Neuron (in vitro differentiated cells): ENCODE measurements at regions not wholly inside any gene's neighbourhood (a gene's known extent, or its start where the extent isn't known, plus 50 kb on each side); places are given as distances from the start of the nearest gene placed in this dataset.

Experiments used
- H2AFZ ChIP-seq: one replicate; pipeline ENCODE4 v1.6.1; 2013; ENCODE audit warnings: low read depth, mild to moderate bottlenecking, inconsistent platforms, low read length, moderate library complexity
- H3K27me3 ChIP-seq: one replicate; pipeline ENCODE4 v1.6.1; 2013; ENCODE audit warnings: low read length; ENCODE audit not compliant: insufficient read depth
- H3K36me3 ChIP-seq: one replicate; pipeline ENCODE4 v1.6.1; 2013; ENCODE audit warnings: low read length; ENCODE audit not compliant: insufficient read depth
- H3K4me1 ChIP-seq: one replicate; pipeline ENCODE4 v1.6.1; 2013; ENCODE audit warnings: low read length; ENCODE audit not compliant: insufficient read depth
- H3K4me3 ChIP-seq: 2 replicates; pipeline ENCODE4 v1.5.1; 2013; ENCODE audit warnings: mild to moderate bottlenecking, low read length, moderate library complexity
- H3K9me3 ChIP-seq: one replicate; pipeline ENCODE4 v1.6.1; 2013; ENCODE audit warnings: low read length

DNA sequence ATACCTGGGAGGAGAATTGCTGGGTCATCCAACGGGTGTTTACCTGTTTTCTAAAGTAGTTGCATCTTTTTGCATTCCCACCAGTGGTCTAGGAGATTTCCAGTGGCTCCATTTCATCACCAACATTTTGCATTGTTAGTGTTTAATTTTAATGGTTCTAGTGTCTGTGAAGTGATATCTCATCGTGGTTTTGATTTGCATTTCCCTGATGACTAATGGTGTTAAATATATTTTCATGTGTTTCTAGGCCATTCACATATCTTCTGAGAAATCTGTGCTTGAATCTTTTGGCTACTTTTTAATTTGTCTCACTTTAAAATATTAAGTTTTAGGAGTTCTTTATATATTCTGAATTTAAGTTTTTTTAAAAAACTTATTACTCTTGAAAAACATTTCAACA lies 439.6 kb downstream of the TMEM135 start:
- H3K9me3 ChIP-seq, result no peaks in the 10 kb centered on the region
- H3K4me1 ChIP-seq, result peaks cover 3% of the 10 kb centered on the region
- no peak overlapping the region for H2AFZ ChIP-seq
- H3K36me3 ChIP-seq, result no peaks in the 10 kb centered on the region
- H3K4me3 ChIP-seq, result no peak overlapping the region
- no peaks in the 10 kb centered on the region for H3K27me3 ChIP-seq

DNA sequence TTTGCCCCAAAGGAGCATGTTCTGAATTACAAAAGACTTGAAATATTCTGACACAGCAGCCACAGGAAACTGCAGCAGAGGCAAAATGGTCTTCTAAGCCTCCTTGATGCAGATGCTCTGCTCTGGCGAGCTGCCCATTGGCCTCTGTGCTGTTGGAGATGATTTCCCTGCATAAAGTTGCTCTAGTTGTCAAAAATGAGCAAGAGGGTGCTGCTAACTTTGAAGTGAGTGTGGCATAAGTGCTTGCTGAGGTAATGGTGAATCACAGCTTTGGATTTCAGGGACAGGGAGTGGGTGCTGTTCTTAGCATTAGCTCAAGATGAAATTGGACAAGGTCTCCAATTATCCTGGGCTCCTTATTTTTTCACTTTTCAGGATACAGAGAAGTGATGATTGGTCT lies 435.4 kb downstream of the TMEM135 start:
- H3K36me3 ChIP-seq, result no peaks in the 10 kb centered on the region
- no peaks in the 10 kb centered on the region for H3K27me3 ChIP-seq
- no peaks in the 10 kb centered on the region for H3K9me3 ChIP-seq
- peaks cover 3% of the 10 kb centered on the region for H3K4me1 ChIP-seq
- no peak overlapping the region for H3K4me3 ChIP-seq
- H2AFZ ChIP-seq, result no peak overlapping the region

DNA sequence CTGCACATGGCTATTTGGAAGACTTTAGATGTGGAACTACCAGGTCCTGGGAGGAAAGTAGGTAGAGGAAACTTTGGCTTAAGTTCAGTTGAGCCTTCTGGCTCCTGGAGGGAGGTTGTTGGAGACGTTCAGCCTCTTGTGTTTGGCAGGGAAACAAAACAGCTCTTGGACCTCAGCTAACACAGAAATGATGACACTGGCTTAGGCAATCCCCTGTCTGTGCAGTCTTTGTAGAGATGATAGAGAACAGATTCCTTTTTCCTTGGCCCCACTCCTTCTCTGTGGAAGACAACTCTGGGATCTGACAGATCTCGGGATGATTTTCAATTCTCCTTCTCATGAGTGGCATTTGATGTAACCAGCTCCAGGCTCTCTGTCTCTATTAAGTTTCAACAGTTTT lies 428.5 kb downstream of the TMEM135 start:
- Histone ChIP-seq H2AFZ (no peak overlapping the region), H3K4me3 (no peak overlapping the region), H3K9me3 (no peaks in the 10 kb centered on the region), H3K27me3 (no peaks in the 10 kb centered on the region), H3K36me3 (no peaks in the 10 kb centered on the region), H3K4me1 (no peaks in the 10 kb centered on the region)

DNA sequence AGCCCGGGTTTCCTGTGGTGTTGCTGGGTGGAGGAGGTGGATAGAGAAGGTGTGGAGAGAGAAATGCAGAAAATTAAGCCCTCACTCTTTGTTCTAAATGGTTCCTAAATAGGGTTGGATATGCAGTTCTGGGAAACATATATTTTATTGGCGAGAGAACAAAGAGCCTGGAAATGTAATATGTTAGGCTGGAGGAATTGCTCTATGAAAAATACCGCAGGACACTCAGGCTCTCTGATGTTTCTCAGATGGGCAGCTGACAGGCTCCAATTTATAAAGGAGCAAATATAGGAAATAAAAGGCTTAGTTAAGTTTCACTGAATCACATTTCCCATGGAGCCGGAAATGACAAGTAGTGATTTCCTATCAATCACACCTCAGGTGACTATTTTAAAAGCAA lies 428.0 kb downstream of the TMEM135 start:
- Histone ChIP-seq H3K9me3 (no peaks in the 10 kb centered on the region), H2AFZ (no peak overlapping the region), H3K27me3 (no peaks in the 10 kb centered on the region), H3K4me3 (no peak overlapping the region), H3K4me1 (no peaks in the 10 kb centered on the region), H3K36me3 (no peaks in the 10 kb centered on the region)

DNA sequence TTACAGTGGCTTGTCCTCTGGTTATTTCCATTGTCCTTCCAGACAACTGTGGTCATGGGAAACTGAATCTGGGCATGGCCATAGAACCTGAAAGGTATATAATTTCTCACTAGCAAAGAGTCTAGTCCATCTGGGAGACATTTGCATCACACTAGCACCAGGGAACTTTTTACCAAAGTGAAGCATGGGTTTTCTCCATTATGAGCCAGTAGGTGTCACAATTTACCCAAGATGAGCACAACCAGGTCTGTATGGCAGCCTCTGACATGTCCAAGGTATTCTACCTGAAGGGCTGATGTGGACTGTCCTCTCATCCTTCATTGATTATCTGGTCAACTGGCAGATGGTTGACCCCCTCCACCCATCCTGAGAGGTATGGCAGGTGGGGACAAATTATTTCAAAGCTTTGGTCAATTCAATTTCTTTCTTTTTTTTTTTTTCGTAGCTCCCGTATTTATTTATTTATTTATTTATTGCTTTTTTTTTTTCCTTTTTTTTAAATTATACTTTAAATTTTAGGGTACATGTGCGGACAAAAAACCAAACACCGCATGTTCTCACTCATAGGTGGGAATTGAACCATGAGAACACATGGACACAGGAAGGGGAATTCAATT lies 425.9 kb downstream of the TMEM135 start:
- Histone ChIP-seq H3K27me3 (no peaks in the 10 kb centered on the region), H3K4me1 (no peaks in the 10 kb centered on the region), H3K9me3 (no peaks in the 10 kb centered on the region), H2AFZ (no peak overlapping the region), H3K36me3 (no peaks in the 10 kb centered on the region), H3K4me3 (no peak overlapping the region)

DNA sequence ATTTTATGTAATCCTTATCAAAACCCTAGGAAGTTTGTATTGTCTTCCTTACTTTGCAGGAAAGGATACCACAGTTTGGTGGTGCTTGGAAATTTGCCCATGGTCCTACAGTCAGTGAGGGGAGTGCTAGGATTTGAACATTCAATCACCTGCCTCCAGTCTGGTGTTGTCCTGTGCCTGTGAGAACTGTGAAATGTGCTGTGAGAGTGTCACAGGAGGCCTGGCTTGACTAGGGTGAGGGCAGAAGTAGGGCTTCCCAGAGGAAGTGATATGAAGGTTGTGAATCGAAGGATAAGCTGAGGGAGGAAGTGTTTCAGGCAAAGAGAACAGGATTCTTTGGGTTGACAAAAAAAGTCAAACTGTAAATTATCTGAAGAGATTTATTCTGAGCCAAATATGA lies 424.4 kb downstream of the TMEM135 start:
- H3K4me3 ChIP-seq, result no peak overlapping the region
- no peaks in the 10 kb centered on the region for H3K9me3 ChIP-seq
- no peak overlapping the region for H2AFZ ChIP-seq
- H3K27me3 ChIP-seq, result no peaks in the 10 kb centered on the region
- H3K4me1 ChIP-seq, result no peaks in the 10 kb centered on the region
- no peaks in the 10 kb centered on the region for H3K36me3 ChIP-seq

DNA sequence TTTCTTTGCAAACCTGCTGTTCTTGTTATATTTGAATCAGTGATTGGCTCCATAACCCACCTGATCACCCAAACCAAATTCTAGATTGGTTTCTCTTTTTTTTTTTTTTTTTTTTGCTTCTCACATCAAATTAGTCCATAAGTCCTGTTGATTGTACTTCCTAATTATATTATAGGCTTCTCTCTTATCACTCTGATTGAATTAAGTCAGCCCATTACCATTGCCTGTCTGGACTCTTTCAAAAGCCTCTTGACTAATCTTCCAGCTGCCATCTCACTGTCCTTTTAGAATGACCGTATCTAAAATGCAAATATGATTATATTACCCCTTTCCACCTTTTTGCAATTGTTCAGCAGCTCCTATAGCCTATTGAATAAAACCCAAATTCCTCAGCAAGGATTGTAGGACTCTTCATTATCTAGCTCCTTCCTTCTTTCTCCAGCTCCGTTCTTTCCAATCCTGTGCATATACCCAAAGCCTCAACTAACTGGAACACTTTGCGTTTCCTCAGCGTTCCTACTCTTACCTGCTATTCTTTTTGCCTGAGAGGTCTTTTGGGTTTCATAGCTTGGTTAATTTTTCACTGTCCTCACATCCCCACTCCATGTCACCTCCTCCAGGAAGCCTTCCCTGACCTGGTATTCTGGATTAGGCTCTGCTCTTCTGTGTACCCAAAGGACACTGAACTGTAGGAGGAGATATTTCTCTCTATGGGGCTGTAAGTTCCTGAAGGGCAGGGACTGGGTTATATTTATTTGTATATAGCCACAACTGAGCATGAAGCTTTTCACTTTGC lies 423.3 kb downstream of the TMEM135 start:
- H3K27me3 ChIP-seq, result no peaks in the 10 kb centered on the region
- no peak overlapping the region for H3K4me3 ChIP-seq
- no peak overlapping the region for H2AFZ ChIP-seq
- no peaks in the 10 kb centered on the region for H3K4me1 ChIP-seq
- no peaks in the 10 kb centered on the region for H3K9me3 ChIP-seq
- H3K36me3 ChIP-seq, result no peaks in the 10 kb centered on the region

DNA sequence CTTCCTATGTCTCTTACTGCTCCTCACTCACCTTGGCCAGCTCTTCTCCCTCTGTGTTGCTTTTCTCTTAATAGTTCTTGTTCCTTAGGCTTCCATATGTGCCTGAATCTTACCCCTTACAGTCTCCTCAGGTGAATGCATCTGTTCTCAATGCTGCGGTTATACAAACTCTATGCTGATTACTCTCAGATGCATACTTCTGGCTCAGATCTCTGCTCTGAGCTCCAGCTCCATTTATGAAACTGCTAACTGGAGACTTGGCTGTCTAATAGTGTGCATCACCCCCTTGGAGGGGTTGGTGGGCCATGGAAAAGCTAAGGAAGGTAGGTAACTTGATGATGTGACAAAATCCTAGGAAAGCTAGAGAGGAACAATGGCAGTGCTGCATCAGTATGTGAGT lies 422.5 kb downstream of the TMEM135 start:
- no peak overlapping the region for H2AFZ ChIP-seq
- no peaks in the 10 kb centered on the region for H3K27me3 ChIP-seq
- no peaks in the 10 kb centered on the region for H3K4me1 ChIP-seq
- H3K9me3 ChIP-seq, result no peaks in the 10 kb centered on the region
- no peak overlapping the region for H3K4me3 ChIP-seq
- no peaks in the 10 kb centered on the region for H3K36me3 ChIP-seq

DNA sequence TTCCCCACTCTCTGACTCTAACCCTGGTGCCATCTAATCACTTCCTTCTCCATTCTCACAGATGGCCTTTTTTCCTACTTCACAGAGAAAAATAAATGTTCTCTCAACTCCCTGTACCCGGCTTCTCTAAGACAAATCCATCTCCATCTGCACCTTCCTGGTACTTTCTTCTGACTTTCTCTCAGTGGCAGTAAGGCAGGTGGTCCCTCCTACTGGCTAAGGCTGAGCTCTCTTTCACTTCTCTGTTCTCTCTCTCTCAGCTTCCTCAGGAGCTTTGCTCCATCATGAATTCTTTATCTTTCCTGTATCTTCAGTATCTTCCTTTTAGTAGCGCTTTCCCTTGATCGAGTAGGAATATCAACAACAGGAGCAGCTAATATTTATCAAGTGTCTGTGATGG lies 421.6 kb downstream of the TMEM135 start:
- Histone ChIP-seq H3K9me3 (no peaks in the 10 kb centered on the region), H3K4me3 (no peak overlapping the region)

DNA sequence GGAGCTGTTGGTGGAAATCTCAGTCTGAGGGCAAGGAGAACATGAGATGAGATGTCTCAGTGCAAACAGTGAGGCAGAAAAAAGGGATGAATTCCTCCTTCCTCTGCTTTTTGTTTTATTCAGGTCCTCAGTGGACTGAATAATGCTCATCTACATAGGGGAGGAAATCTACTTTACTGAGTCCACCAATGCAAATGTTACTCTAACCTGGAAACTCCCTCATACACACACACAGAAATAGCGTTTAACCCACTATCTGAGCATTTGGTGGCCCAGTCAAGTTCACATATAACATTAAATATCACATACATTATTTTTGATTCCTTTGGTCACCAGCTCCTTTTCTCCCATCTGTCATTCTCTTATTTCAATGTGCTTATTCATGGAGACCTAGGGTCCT lies 418.8 kb downstream of the TMEM135 start:
- no peak overlapping the region for H2AFZ ChIP-seq
- no peaks in the 10 kb centered on the region for H3K36me3 ChIP-seq
- H3K4me1 ChIP-seq, result no peaks in the 10 kb centered on the region
- no peak overlapping the region for H3K4me3 ChIP-seq
- no peaks in the 10 kb centered on the region for H3K27me3 ChIP-seq
- no peaks in the 10 kb centered on the region for H3K9me3 ChIP-seq

More for the DNA sequence above, 421.6 kb downstream of the TMEM135 start:
- no peaks in the 10 kb centered on the region for H3K36me3 ChIP-seq
- H3K27me3 ChIP-seq, result no peaks in the 10 kb centered on the region
- no peak overlapping the region for H2AFZ ChIP-seq
- H3K4me1 ChIP-seq, result no peaks in the 10 kb centered on the region

DNA sequence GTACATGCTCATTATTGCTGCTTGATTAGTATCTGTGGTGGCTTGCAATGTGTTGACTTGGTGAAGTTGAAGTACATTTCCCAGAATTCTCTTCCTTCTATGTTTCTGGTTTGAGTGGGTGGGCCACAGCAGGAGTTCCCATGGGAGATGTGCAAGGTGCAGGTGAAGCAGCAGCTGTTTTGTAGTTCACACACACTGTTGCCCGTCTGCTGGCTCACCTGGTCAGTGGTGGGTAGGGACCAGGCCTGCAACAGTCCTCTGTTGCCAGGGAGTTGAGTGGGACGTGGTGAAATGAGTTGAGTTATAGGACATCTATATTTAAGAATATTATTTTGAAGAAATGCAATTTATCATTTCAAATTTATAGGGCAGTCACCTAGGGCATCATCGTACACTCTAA lies 417.4 kb downstream of the TMEM135 start:
- Histone ChIP-seq H3K9me3 (no peaks in the 10 kb centered on the region), H2AFZ (no peak overlapping the region), H3K4me1 (no peaks in the 10 kb centered on the region)

DNA sequence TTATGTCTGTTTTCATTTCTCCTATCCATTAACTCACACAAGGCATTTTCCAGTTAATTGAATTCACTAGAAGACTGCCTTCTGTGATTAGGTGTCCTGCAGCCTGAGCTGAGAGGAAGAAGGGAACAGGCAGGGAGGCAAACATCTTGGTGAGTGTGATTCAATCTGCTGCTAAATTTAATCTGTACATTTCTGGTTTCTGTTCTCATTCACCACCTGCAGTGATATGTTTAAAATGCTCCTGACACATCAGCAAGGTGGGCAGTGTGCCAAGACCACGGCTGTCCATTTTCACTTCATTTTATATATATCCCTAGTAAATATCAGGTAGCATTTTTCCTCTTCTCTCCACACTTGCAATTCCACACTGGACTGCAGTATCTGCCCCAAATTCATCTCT lies 416.5 kb downstream of the TMEM135 start:
- H3K36me3 ChIP-seq, result no peaks in the 10 kb centered on the region
- H3K9me3 ChIP-seq, result no peaks in the 10 kb centered on the region
- H3K27me3 ChIP-seq, result no peaks in the 10 kb centered on the region
- no peak overlapping the region for H3K4me3 ChIP-seq
- H3K4me1 ChIP-seq, result no peaks in the 10 kb centered on the region
- no peak overlapping the region for H2AFZ ChIP-seq

More for the DNA sequence above, 417.4 kb downstream of the TMEM135 start:
- H3K36me3 ChIP-seq, result no peaks in the 10 kb centered on the region
- H3K27me3 ChIP-seq, result no peaks in the 10 kb centered on the region
- H3K4me3 ChIP-seq, result no peak overlapping the region

DNA sequence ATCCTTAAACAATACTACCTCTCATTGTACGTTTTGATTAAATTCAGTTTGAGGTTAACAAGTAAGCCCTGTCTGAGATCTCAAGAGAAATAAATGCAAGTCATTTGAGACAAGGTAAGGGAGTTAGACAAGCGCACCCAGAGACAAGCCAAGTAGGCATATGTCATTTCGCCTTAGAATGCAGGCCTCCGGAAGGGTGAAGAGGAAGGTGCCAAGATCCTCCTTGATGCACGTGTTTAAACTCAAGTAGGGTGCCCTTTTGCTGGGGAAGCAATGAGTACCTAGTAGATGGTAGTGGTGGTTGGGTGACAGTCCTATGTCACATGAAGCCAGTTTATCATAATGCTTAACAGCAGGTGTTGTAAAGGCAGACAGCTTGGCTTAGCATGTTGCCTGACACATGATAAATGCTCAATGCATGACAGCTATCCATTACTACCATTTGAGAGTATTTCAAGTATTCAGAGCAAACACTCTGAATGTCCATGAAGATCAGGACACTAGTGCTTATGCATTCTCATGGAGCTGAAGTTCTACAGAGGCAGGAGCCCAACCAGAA lies 415.9 kb downstream of the TMEM135 start:
- Histone ChIP-seq H3K9me3 (no peaks in the 10 kb centered on the region), H3K4me1 (no peaks in the 10 kb centered on the region), H3K4me3 (no peak overlapping the region), H2AFZ (no peak overlapping the region), H3K36me3 (no peaks in the 10 kb centered on the region), H3K27me3 (no peaks in the 10 kb centered on the region)
